ENCODE measurements at regions not wholly inside any gene's neighbourhood (a gene's known extent, or its start where the extent isn't known, plus 50 kb on each side); places are given as distances from the start of the nearest gene placed in this dataset.
A peak's percentile ranks its signal among the peaks of the same experiment; 100 is the strongest.

- intact Hi-C loops (cut with DNase I; ENCODE audit: low total_unique reads) = no loop called here
- WGBS, 5 donors = 17 to 42% (median 29%) methylated on average over 1 of the region's 1 CpG
- no peaks in the 10 kb centered on the region for H3K36me3 ChIP-seq
- peaks cover 0 to 17% (median 7%) of the 10 kb centered on the region in 4 donors for H3K4me1 ChIP-seq
- H3K27me3 ChIP-seq = no peaks in the 10 kb centered on the region
- H3K9me3 ChIP-seq = no peaks in the 10 kb centered on the region
- TF ChIP-seq POLR2AphosphoS5 (IDR thresholded peaks at IDR 0.05) (no peak), POLR2A (IDR thresholded peaks at IDR 0.05) (no peak), EP300 (IDR thresholded peaks at IDR 0.05) (no peak), CTCF (IDR thresholded peaks at IDR 0.05) (no peak)
- H3K27ac ChIP-seq = peak overlapping the region in 1 of 5 donors; percentile 30
- peak in 1 of 2 donors; percentile 47 for DNase-seq
- H3K4me3 ChIP-seq = no peak overlapping the region
Measured at GRCh38 chr3:124504332-124505059, 225.8 kb upstream of the UMPS start.

GRCh38 chr3:124509884-124510283, 220.4 kb upstream of the UMPS start:
- no peaks in the 10 kb centered on the region for H3K27me3 ChIP-seq
- no peak overlapping the region for H3K4me3 ChIP-seq
- no peaks in the 10 kb centered on the region for H3K36me3 ChIP-seq
- peaks cover 0 to 27% (median 13%) of the 10 kb centered on the region in 4 donors for H3K4me1 ChIP-seq
- no peak for DNase-seq
- TF ChIP-seq POLR2A (IDR thresholded peaks at IDR 0.05) (no peak), EP300 (IDR thresholded peaks at IDR 0.05) (no peak), POLR2AphosphoS5 (IDR thresholded peaks at IDR 0.05) (no peak), CTCF (IDR thresholded peaks at IDR 0.05) (no peak)
- intact Hi-C loops (cut with DNase I; ENCODE audit: low total_unique reads) = no loop called here
- no peak overlapping the region for H3K27ac ChIP-seq
- no peaks in the 10 kb centered on the region for H3K9me3 ChIP-seq
- 79 to 89% (median 86%) methylated on average over 4 of the region's 4 CpGs for WGBS, 5 donors

GRCh38 chr3:124510290-124510689, 220.0 kb upstream of the UMPS start:
- Histone ChIP-seq H3K27ac (no peak overlapping the region), H3K4me1 (peaks cover 0 to 26% (median 12%) of the 10 kb centered on the region in 4 donors), H3K27me3 (no peaks in the 10 kb centered on the region), H3K9me3 (no peaks in the 10 kb centered on the region), H3K36me3 (no peaks in the 10 kb centered on the region), H3K4me3 (no peak overlapping the region)
- 91 to 95% (median 92%) methylated on average over 3 of the region's 3 CpGs for WGBS, 5 donors
- TF ChIP-seq CTCF (IDR thresholded peaks at IDR 0.05) = no peak
- TF ChIP-seq EP300 (IDR thresholded peaks at IDR 0.05) = no peak
- no peak for TF ChIP-seq POLR2AphosphoS5 (IDR thresholded peaks at IDR 0.05)
- no peak for TF ChIP-seq POLR2A (IDR thresholded peaks at IDR 0.05)
- no peak for DNase-seq
- intact Hi-C loops (cut with DNase I; ENCODE audit: low total_unique reads) = no loop called here

- intact Hi-C loops (cut with DNase I; ENCODE audit: low total_unique reads) = no loop called here
- WGBS, 5 donors = 36 to 46% (median 44%) methylated on average over 8 of the region's 8 CpGs
- Histone ChIP-seq H3K4me3 (no peak overlapping the region), H3K27ac (peak overlapping the region in 1 of 5 donors; percentile 10), H3K27me3 (no peaks in the 10 kb centered on the region), H3K36me3 (no peaks in the 10 kb centered on the region), H3K9me3 (no peaks in the 10 kb centered on the region), H3K4me1 (peaks cover 0 to 26% (median 11%) of the 10 kb centered on the region in 4 donors)
- DNase-seq = peak; percentile 41 to 58
- peak in 1 of 3 donors; percentile 15 for TF ChIP-seq POLR2AphosphoS5 (IDR thresholded peaks at IDR 0.05)
- no peak for TF ChIP-seq CTCF (IDR thresholded peaks at IDR 0.05)
Measured at GRCh38 chr3:124512881-124513609, 217.2 kb upstream of the UMPS start.

All from stomach (tissue), 8 donors.